Fibroblast of lung (primary cell): ENCODE measurements at regions not wholly inside any gene's neighbourhood (a gene's known extent, or its start where the extent isn't known, plus 50 kb on each side); places are given as distances from the start of the nearest gene placed in this dataset.

Experiments used
- DNase-seq, 2 donors: peaks; one replicate each; pipeline versions ENCODE4 v3.0.0 to v3.0.0-alpha.2; 2010; ENCODE audit warnings: low read depth in 2 of 2
- H2AFZ ChIP-seq: 2 replicates; pipeline ENCODE4 v1.5.1; 2012; ENCODE audit warnings: low read length, control low read depth, inconsistent platforms
- H3K27ac ChIP-seq: 2 replicates; pipeline ENCODE4 v1.5.1; 2011; ENCODE audit warnings: low read length, control low read depth; ENCODE audit not compliant: insufficient read depth
- H3K27me3 ChIP-seq: 2 replicates; pipeline ENCODE4 v1.5.1; 2011; ENCODE audit warnings: mild to moderate bottlenecking, low read length; ENCODE audit not compliant: control insufficient read depth, insufficient read depth
- H3K36me3 ChIP-seq: 2 replicates; pipeline ENCODE4 v1.5.1; 2011; ENCODE audit warnings: low read length; ENCODE audit not compliant: control insufficient read depth, insufficient read depth
- H3K4me1 ChIP-seq: 2 replicates; pipeline ENCODE4 v1.5.1; 2011; ENCODE audit warnings: low read length; ENCODE audit not compliant: control insufficient read depth, insufficient read depth; ENCODE audit errors: extremely low read depth
- H3K4me2 ChIP-seq: 2 replicates; pipeline ENCODE4 v1.5.1; 2011; ENCODE audit warnings: low read length, control low read depth; ENCODE audit not compliant: insufficient read depth; ENCODE audit errors: extremely low read depth
- H3K4me3 ChIP-seq, 4 experiments: fragments of 200-600 bp in 1 of 4; sonication (generic) in 1 of 4; replicated peaks in 1 of 4; 2 replicates each; pipeline ENCODE4 v1.5.1; 2011 to 2016; ENCODE audit warnings: low read length in 4 of 4, low read depth in 3 of 4, mild to moderate bottlenecking in 3 of 4, control low read depth in 2 of 4, inconsistent platforms in 1 of 4, mixed read lengths in 1 of 4; ENCODE audit not compliant: insufficient read depth in 1 of 4; ENCODE audit errors: control extremely low read depth in 1 of 4
- H3K79me2 ChIP-seq: 2 replicates; pipeline ENCODE4 v1.5.1; 2012; ENCODE audit warnings: mild to moderate bottlenecking, low read length, inconsistent platforms; ENCODE audit not compliant: control insufficient read depth, insufficient read depth
- H3K9ac ChIP-seq: 2 replicates; pipeline ENCODE4 v1.5.1; 2011; ENCODE audit warnings: mild to moderate bottlenecking, low read length, control low read depth; ENCODE audit not compliant: insufficient read depth
- H3K9me3 ChIP-seq: 2 replicates; pipeline ENCODE4 v1.5.1; 2012; ENCODE audit warnings: low read depth, low read length; ENCODE audit not compliant: control insufficient read depth, insufficient read depth
- H4K20me1 ChIP-seq: 2 replicates; pipeline ENCODE4 v1.5.1; 2011; ENCODE audit warnings: low read length; ENCODE audit not compliant: control insufficient read depth, insufficient read depth; ENCODE audit errors: extremely low read depth
- EZH2 ChIP-seq: IDR thresholded peaks from 2 replicates; pipeline ENCODE4 v1.5.1; 2012; ENCODE audit warnings: low read length, control low read depth, mild to moderate bottlenecking; ENCODE audit errors: missing control alignments
- TF ChIP-seq, protein P1 (sequence below), 2 donors: IDR thresholded peaks in 1 of 2; conservative IDR thresholded peaks in 1 of 2; 1 replicate in 1 of 2; 2 replicates in 1 of 2; pipeline ENCODE4 v1.5.1; 2011 to 2012; ENCODE audit warnings: low read length in 2 of 2, control low read depth in 1 of 2, inconsistent platforms in 1 of 2, low read depth in 1 of 2, mild to moderate bottlenecking in 1 of 2

- Histone ChIP-seq H3K4me2 (no peak overlapping the region), H2AFZ (no peak overlapping the region), H3K36me3 (no peaks in the 10 kb centered on the region), H3K4me1 (no peaks in the 10 kb centered on the region), H3K27me3 (no peaks in the 10 kb centered on the region), H3K27ac (no peak overlapping the region), H3K9me3 (no peaks in the 10 kb centered on the region), H3K4me3 (no peak overlapping the region), H3K9ac (no peak overlapping the region), H3K79me2 (no peaks in the 10 kb centered on the region), H4K20me1 (no peaks in the 10 kb centered on the region)
- no peak for DNase-seq
- TF ChIP-seq, protein P1, sequence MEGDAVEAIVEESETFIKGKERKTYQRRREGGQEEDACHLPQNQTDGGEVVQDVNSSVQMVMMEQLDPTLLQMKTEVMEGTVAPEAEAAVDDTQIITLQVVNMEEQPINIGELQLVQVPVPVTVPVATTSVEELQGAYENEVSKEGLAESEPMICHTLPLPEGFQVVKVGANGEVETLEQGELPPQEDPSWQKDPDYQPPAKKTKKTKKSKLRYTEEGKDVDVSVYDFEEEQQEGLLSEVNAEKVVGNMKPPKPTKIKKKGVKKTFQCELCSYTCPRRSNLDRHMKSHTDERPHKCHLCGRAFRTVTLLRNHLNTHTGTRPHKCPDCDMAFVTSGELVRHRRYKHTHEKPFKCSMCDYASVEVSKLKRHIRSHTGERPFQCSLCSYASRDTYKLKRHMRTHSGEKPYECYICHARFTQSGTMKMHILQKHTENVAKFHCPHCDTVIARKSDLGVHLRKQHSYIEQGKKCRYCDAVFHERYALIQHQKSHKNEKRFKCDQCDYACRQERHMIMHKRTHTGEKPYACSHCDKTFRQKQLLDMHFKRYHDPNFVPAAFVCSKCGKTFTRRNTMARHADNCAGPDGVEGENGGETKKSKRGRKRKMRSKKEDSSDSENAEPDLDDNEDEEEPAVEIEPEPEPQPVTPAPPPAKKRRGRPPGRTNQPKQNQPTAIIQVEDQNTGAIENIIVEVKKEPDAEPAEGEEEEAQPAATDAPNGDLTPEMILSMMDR (conservative IDR thresholded peaks at IDR 0.05 in 1 of 2, IDR thresholded peaks at IDR 0.05 in 1 of 2; ENCODE audit: low read depth in 1 of 2, low read length in 2 of 2) = no peak
These were observed 289.6 kb upstream of the HTR2A start for GRCh38 chr13:47186471-47186870.

GRCh38 chr13:47184321-47184720, 287.5 kb upstream of the HTR2A start:
- Histone ChIP-seq H4K20me1 (no peaks in the 10 kb centered on the region), H3K27me3 (no peaks in the 10 kb centered on the region), H3K27ac (no peak overlapping the region), H3K9me3 (no peaks in the 10 kb centered on the region), H3K36me3 (no peaks in the 10 kb centered on the region), H3K4me1 (no peaks in the 10 kb centered on the region), H3K4me2 (no peak overlapping the region), H3K4me3 (no peak overlapping the region), H2AFZ (no peak overlapping the region), H3K9ac (no peak overlapping the region), H3K79me2 (no peaks in the 10 kb centered on the region)
- DNase-seq = peak in 1 of 2 donors; percentile 42
- TF ChIP-seq, protein P1 (conservative IDR thresholded peaks at IDR 0.05 in 1 of 2, IDR thresholded peaks at IDR 0.05 in 1 of 2; ENCODE audit: low read depth in 1 of 2, low read length in 2 of 2) = no peak
- TF ChIP-seq EZH2 = no peak

- no peak overlapping the region for H3K9ac ChIP-seq
- no peak overlapping the region for H3K4me2 ChIP-seq
- DNase-seq = no peak
- H3K9me3 ChIP-seq = no peaks in the 10 kb centered on the region
- no peak overlapping the region for H3K27ac ChIP-seq
- no peaks in the 10 kb centered on the region for H4K20me1 ChIP-seq
- no peak for TF ChIP-seq EZH2
- TF ChIP-seq, protein P1 (conservative IDR thresholded peaks at IDR 0.05 in 1 of 2, IDR thresholded peaks at IDR 0.05 in 1 of 2; ENCODE audit: low read depth in 1 of 2, low read length in 2 of 2) = no peak
- no peaks in the 10 kb centered on the region for H3K27me3 ChIP-seq
- H3K4me3 ChIP-seq = no peak overlapping the region
- no peaks in the 10 kb centered on the region for H3K79me2 ChIP-seq
- H3K4me1 ChIP-seq = peaks cover 4% of the 10 kb centered on the region
- H3K36me3 ChIP-seq = no peaks in the 10 kb centered on the region
- no peak overlapping the region for H2AFZ ChIP-seq
These were observed 282.5 kb upstream of the HTR2A start for GRCh38 chr13:47179321-47179720.
